MCF 10A (cell line): ENCODE measurements at regions not wholly inside any gene's neighbourhood (a gene's known extent, or its start where the extent isn't known, plus 50 kb on each side); places are given as distances from the start of the nearest gene placed in this dataset.
"Not testable (repeated sequence)": the region's sequence is repeated elsewhere in the genome, so short reads cannot be mapped to it uniquely, and the experiment has no call there.

Experiments used
- BruUV-seq: library from RNA; stranded (reverse); fragments of 400-500 nt; replicated peaks from 2 replicates; lab custom pipeline; 2021; lab: Mats Ljungman, UMichigan
- CTCF ChIA-PET: fragments of 300-600 bp; sonication (Branson Sonifier 250); formaldehyde crosslinking; extraction: SDS; loops from one replicate; lab custom pipeline; 2021; ENCODE audit warnings: antibody characterized with exemption, inconsistent platforms; lab: Yijun Ruan, JAX
- POLR2A ChIA-PET: fragments of 300-600, 350-650 bp; sonication (Branson Sonifier 250); formaldehyde crosslinking; extraction: SDS; loops from one replicate; lab custom pipeline; 2020; ENCODE audit warnings: antibody characterized with exemption, inconsistent platforms; lab: Yijun Ruan, JAX
- DNase-seq: peaks from one replicate; pipeline ENCODE4 v3.0.0-alpha.2; 2018; ENCODE audit not compliant: unreplicated experiment
- H3K27ac Mint-ChIP-seq: one replicate; pipeline ENCODE4 v1.8.0; 2022; ENCODE audit warnings: mild to moderate bottlenecking, low read depth, mixed read lengths; ENCODE audit not compliant: unreplicated experiment
- H3K27me3 Mint-ChIP-seq: one replicate; pipeline ENCODE4 v1.8.0; 2022; ENCODE audit warnings: mixed read lengths; ENCODE audit not compliant: insufficient read depth, unreplicated experiment
- H3K36me3 Mint-ChIP-seq: one replicate; pipeline ENCODE4 v1.8.0; 2022; ENCODE audit warnings: mild to moderate bottlenecking, moderate library complexity, mixed read lengths; ENCODE audit not compliant: insufficient read depth, unreplicated experiment
- H3K4me1 Mint-ChIP-seq: one replicate; pipeline ENCODE4 v1.8.0; 2022; ENCODE audit warnings: mixed read lengths; ENCODE audit not compliant: insufficient read depth, unreplicated experiment
- H3K4me3 Mint-ChIP-seq: one replicate; pipeline ENCODE4 v1.8.0; 2022; ENCODE audit warnings: mild to moderate bottlenecking, moderate library complexity, mixed read lengths; ENCODE audit not compliant: unreplicated experiment
- H3K9me3 Mint-ChIP-seq: one replicate; pipeline ENCODE4 v1.8.0; 2022; ENCODE audit warnings: mixed read lengths; ENCODE audit not compliant: unreplicated experiment
- CTCF ChIP-seq: fragments of 200-600 bp; IDR thresholded peaks from one replicate; pipeline ENCODE4 v1.8.0; 2022; ENCODE audit warnings: antibody characterized with exemption, mild to moderate bottlenecking; ENCODE audit not compliant: unreplicated experiment
- intact Hi-C: fragments of 100-400 bp; cut with micrococcal nuclease; formaldehyde crosslinking; loops from 2 replicates; pipeline ENCODE4 v1.14.1; 2022

DNA sequence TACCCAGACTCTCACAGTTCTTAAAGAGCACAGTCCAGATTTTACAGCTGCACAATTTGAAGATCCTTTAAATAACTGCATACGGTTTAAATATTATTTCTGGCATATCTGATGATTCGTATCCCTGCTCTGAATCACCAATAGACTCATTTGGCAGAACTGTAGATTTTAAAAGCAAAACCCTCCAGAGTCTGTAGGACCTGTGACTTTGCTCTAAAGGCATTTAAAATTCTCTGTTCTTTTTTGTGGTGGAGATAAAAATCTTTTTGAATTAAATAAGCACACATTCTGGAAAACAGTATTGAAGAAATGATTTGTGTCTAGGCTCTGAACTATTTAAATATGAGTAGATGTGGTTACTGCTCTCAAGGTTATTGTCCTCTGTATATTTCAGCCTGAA, 246.2 kb upstream of the PITX2 start:
- no peak for TF ChIP-seq CTCF
- ChIA-PET CTCF (no interaction called here), POLR2A (no interaction called here)
- H3K4me3 Mint-ChIP-seq = no peak overlapping the region
- no peak overlapping the region for H3K27ac Mint-ChIP-seq
- H3K4me1 Mint-ChIP-seq = peaks cover 22% of the 10 kb centered on the region
- no TSS peak for BruUV-seq
- H3K36me3 Mint-ChIP-seq = no peaks in the 10 kb centered on the region
- no peak for DNase-seq
- H3K27me3 Mint-ChIP-seq = no peaks in the 10 kb centered on the region
- intact Hi-C loops = no loop called here
- H3K9me3 Mint-ChIP-seq = no peaks in the 10 kb centered on the region

DNA sequence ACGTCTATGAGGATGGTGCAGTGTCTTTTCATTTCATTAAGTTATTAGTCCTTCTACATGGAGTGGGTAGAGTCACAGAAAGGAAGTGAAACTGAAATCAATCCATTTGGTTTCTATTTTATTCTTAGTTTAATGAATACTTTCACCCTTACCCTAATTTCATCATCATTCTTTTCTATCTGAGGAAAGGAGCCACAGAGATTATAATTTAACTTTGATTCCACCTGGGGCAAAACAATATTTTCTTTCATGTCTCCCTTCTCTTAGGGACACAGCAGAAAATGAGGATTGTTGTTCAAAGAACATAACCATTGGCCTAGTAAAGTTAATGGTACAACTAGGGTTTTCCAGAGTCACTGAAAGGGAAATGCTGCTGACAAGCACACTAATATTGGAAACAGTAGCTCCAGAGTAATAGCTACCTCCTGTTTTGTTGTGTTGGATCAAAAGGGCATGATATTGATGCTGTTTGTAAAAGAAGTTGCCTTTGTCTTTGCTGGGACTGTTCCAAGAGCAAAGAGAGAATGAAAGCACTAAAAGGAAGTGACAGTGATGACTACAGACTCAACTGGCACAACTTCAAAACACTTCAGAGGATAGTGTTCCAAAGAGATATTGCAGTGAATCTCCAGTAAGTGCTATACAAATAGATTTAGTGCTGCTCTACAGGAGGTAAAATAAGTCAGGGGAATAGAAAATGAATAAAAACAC, 247.1 kb upstream of the PITX2 start:
- intact Hi-C loops = no loop called here
- no peak for TF ChIP-seq CTCF

GRCh38 chr4:110876214-110876613, 253.3 kb upstream of the PITX2 start:
- H3K4me1 Mint-ChIP-seq, BruUV-seq, POLR2A ChIA-PET, H3K9me3 Mint-ChIP-seq, H3K4me3 Mint-ChIP-seq, H3K36me3 Mint-ChIP-seq, H3K27ac Mint-ChIP-seq, intact Hi-C loops, CTCF ChIA-PET, DNase-seq: not testable (repeated sequence)
- H3K27me3 Mint-ChIP-seq = peaks cover 37% of the 10 kb centered on the region

More for the DNA sequence above, 247.1 kb upstream of the PITX2 start:
- ChIA-PET POLR2A (interaction anchor here (0.6 to 0.7 kb wide), 3 partner anchors 802 to 881 kb away, joined by 3 read pairs; no protein-coding TSS in a partner anchor), CTCF (interaction anchor here (0.6 to 0.9 kb wide), 2 partner anchors 15 to 24 kb away, joined by 3 to 4 read pairs; no protein-coding TSS in a partner anchor)
- no peaks in the 10 kb centered on the region for H3K9me3 Mint-ChIP-seq
- no peak overlapping the region for H3K27ac Mint-ChIP-seq
- no peaks in the 10 kb centered on the region for H3K36me3 Mint-ChIP-seq
- BruUV-seq = no TSS peak
- DNase-seq = peak; percentile 24
- peaks cover 22% of the 10 kb centered on the region for H3K4me1 Mint-ChIP-seq
- H3K27me3 Mint-ChIP-seq = no peaks in the 10 kb centered on the region
- no peak overlapping the region for H3K4me3 Mint-ChIP-seq

DNA sequence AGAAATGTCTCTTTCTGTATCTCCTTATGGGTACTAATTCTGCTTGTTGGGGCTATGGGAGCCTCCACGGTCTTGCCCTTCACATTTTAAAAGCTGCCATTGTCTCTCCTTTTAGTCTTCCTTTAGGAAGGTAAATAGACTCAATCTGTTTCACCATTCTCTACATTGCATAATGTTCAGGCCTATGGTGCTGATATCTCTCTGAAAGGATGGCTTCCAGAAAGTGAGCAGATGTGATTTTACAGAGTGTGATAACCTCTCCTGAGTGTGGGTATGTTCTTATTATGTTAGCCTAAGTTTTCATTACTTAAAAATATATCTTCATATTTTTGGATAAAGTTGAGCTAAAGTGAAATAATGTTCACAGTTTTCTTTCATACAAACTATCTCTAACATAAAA, 254.0 kb upstream of the PITX2 start:
- Mint-ChIP-seq H3K4me1 (no peaks in the 10 kb centered on the region), H3K4me3 (no peak overlapping the region), H3K27ac (no peak overlapping the region), H3K27me3 (peaks cover 37% of the 10 kb centered on the region), H3K9me3 (peaks cover 6% of the 10 kb centered on the region), H3K36me3 (no peaks in the 10 kb centered on the region)
- ChIA-PET POLR2A (no interaction called here), CTCF (no interaction called here)
- no peak for DNase-seq
- TF ChIP-seq CTCF = no peak
- intact Hi-C loops = no loop called here
- no TSS peak for BruUV-seq
